DLD1 (cell line): ENCODE measurements at regions not wholly inside any gene's neighbourhood (a gene's known extent, or its start where the extent isn't known, plus 50 kb on each side); places are given as distances from the start of the nearest gene placed in this dataset.

ENCODE experiments used
- in situ Hi-C: cut with HindIII; loops from 2 replicates; pipeline ENCODE4 v1.10.0; 2017; ENCODE audit warnings: low sequenced_read_pairs

GRCh38 chr2:121004950-121005349, 269.3 kb downstream of the GLI2 start:
- in situ Hi-C loops = no loop called here

GRCh38 chr2:121005453-121005852, 269.8 kb downstream of the GLI2 start:
- in situ Hi-C loops = no loop called here

GRCh38 chr2:121006743-121007489, 271.2 kb downstream of the GLI2 start:
- in situ Hi-C loops = no loop called here

- in situ Hi-C loops = no loop called here
Measured at GRCh38 chr2:121007490-121007853, 271.8 kb downstream of the GLI2 start.

GRCh38 chr2:121008975-121009374, 273.3 kb downstream of the GLI2 start:
- in situ Hi-C loops = no loop called here

GRCh38 chr2:121010998-121011397, 274.0 kb downstream of the TFCP2L1 start:
- in situ Hi-C loops = no loop called here

- in situ Hi-C loops = no loop called here
Measured at GRCh38 chr2:121014876-121015275, 270.1 kb downstream of the TFCP2L1 start.

- in situ Hi-C loops = no loop called here
Measured at GRCh38 chr2:121015971-121016485, 269.0 kb downstream of the TFCP2L1 start.

GRCh38 chr2:121017396-121017795, 267.6 kb downstream of the TFCP2L1 start:
- in situ Hi-C loops = no loop called here

- in situ Hi-C loops = no loop called here
Measured at GRCh38 chr2:121018136-121019061, 266.6 kb downstream of the TFCP2L1 start.

GRCh38 chr2:121019071-121019470, 265.9 kb downstream of the TFCP2L1 start:
- in situ Hi-C loops = no loop called here

GRCh38 chr2:121019756-121020155, 265.2 kb downstream of the TFCP2L1 start:
- in situ Hi-C loops = no loop called here

- in situ Hi-C loops = no loop called here
Measured at GRCh38 chr2:121021685-121022084, 263.3 kb downstream of the TFCP2L1 start.

- in situ Hi-C loops = no loop called here
Measured at GRCh38 chr2:121028577-121028976, 256.4 kb downstream of the TFCP2L1 start.

GRCh38 chr2:121030523-121030922, 254.5 kb downstream of the TFCP2L1 start:
- in situ Hi-C loops = no loop called here

GRCh38 chr2:121031568-121032340, 253.2 kb downstream of the TFCP2L1 start:
- in situ Hi-C loops = no loop called here

- in situ Hi-C loops = no loop called here
Measured at GRCh38 chr2:121033461-121033996, 251.5 kb downstream of the TFCP2L1 start.

GRCh38 chr2:121034551-121034950, 250.5 kb downstream of the TFCP2L1 start:
- in situ Hi-C loops = no loop called here

GRCh38 chr2:121036226-121036692, 248.7 kb downstream of the TFCP2L1 start:
- in situ Hi-C loops = no loop called here

- in situ Hi-C loops = no loop called here
Measured at GRCh38 chr2:121037480-121037879, 247.5 kb downstream of the TFCP2L1 start.

- in situ Hi-C loops = no loop called here
Measured at GRCh38 chr2:121038031-121038430, 247.0 kb downstream of the TFCP2L1 start.
